Midbrain (tissue), 1 donor: ENCODE measurements at regions not wholly inside any gene's neighbourhood (a gene's known extent, or its start where the extent isn't known, plus 50 kb on each side); places are given as distances from the start of the nearest gene placed in this dataset.
"Not testable (repeated sequence)": the region's sequence is repeated elsewhere in the genome, so short reads cannot be mapped to it uniquely, and the experiment has no call there.

Experiments
- DNase-seq: peaks from one replicate; lab custom pipeline; 2025; lab: John Stamatoyannopoulos, UW

DNA sequence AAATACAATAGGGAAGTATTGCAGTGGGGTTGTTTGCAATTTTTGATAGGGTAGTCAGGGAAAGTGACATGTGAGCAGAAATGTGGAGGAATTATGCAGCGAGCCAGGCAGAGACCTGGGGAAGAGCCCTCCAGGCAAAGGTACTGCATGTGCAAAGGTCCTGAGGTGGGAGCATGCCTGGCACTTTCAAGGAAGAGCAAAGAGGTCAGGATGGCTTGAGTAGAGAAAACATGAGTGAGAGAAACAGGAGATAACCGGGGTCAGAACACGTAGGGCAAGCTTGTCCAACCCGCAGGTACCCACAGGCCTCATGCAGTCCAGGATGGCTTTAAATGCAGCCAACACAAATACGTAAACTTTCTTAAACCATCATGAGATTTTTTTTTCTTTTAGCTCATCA is 71.0 kb downstream of the COQ2 start:
- no peak for DNase-seq

DNA sequence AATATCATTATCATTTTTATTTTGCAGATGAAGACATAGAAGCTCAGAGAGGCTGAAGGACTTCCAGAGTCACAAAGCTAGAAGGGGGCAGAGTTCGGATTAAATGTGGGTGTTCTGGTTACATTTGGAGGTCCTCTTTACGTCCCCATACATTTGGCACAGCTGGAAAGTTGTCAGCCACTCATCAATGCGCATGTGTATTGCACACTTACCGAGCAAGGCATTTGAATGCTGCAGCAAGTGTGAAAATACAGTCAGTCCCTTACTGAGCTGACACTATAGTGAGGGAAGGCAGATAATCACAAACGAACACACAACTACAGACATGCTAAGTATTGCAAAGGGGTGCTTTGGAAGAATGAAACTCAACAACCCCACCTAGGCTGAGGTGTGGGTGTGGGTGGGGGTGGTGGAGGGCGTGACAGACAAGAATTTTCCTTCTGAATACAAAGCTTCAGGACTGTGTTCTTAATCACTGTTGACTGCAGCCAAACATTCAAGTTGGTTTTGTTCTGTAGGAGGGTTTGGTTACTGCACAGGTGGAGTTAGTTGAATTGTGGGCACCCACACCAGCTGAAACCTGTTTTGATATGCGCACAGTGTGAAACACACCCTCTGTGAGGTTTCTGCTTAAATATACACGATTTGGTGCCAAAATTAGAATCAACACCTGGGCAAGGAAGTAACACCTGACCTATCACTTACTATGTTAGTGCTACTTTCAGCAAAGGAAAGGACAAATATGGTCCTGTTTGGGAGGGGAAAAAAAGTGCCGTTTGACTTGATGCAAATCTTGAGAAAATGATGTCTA is 72.4 kb downstream of the COQ2 start:
- DNase-seq: no peak

DNA sequence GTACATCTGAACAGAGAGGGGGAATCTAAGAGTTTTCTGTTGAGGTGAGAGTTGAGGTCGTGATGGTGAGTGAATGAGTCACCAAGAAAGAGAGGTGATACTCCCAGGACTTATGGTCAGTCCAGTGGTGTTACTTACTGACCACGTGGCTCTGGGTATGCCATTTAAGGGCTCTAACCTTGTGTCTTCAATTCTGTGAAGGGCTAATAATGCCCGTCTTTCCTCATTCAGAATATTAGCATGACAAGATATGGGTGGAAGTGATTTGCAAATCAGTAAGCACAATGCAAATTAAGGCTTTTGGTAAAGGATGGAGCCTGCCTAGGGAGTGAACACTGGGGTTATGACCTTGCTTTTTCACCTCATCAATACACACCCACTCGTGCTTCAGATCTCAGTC is 75.2 kb downstream of the COQ2 start:
- DNase-seq: no peak

DNA sequence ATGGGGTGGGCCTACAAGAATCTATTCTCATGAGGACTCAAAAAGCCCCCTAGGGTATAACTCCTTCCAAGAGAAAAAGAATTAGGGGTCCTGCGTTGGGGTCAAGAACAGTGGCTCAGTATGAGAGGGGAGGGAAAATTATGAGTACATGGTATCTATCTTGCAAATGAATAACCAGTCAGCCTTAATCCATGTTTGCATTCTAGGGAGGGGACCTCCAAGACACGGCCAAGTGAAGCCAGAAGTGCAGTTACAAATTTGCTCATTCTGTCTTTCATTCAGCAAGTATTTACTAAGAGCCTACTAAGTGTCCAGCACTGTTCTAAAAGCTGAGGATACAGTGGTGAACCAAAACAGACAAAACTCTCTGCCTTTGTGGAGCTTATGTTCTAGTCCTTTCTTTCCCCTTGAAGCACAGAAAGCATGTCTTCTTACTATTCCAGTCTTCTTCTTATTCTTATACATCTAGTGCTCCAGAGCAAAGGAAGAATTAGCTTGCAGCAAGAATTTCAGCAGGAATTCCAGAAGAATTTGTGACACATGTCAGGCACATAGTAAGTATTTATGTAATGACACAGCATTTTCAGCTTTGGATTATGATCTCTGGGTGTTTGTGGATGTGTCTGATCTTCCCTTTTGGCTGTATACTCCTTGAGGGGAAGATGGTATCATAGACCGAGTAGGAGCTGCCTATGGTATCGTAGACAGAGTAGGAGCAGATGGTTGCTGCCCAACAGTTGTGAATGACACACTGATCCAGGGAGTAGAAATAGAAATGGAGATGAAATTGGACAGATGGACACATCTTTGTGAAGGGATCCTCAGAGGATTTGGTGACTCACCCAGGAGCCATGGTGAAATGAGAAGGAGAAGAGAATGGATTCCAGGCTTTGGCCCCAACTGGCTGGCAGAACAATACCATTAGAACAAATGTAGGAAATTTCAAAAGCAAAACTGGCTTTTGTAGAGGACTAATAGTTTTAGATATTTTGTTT is 75.9 kb downstream of the COQ2 start:
- DNase-seq: no peak

DNA sequence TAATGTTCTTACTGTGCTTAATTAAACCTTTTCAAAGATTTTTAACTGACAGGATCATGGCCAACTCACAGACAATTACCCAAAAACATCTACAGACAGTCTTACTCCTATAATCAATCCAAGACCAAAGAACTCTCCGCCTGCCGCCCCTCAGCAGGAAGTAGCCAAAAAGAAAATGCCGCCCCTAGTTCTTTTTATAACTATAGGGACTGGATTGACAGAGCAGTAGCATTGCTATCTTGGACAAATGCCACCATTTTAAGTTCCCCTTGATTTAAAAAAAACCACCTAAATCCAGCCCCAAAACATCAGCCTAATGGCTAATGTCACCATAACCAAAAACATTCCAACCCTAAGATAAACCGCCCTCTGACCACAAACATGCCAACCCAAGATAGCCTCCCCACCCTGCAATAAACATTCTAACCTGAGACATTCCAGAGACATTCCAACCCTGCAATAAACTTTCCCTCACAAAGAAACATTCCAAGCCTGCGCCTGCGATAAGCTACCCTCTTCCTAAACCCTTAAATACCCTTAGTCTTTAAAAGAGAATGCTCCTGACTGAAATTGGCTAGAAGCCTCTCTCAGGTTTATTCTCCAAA is 77.0 kb downstream of the COQ2 start:
- DNase-seq: no peak

DNA sequence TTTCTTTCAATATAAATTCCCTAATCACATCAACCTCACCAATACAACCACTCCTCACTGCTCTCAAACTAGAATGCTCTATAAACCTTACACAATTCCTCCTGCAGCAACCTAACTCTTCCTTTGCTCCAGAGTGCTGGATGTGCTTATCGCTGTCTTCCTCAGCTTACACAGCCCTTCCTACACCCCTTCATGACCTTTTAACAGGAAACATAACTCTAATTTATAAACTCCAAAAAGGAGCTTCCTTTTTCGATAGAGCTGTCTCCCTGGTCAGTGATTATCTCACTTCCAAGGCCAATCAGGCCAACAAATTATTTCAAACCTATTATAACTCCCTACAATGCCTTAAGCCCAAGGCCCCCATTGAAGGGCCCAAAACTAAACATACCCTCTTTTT is 78.8 kb downstream of the COQ2 start:
- no peak for DNase-seq

DNA sequence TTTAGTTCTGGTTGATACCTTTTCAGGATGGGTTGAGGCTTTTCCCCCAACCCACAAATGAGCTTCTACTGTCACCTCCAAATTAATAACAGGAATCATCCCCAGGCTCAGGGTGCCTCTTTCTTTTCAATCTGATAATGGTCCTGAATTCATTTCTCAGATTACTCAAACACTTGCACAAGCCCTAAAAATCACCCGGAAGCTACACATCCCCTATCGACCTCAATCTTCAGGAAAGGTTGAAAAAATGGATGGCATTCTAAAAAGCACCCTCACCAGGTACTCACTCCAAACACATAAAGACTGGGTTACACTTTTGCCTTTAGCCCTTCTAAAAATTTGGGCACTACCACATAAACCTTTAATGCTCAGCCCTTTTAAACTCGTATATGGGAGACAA is 79.9 kb downstream of the COQ2 start:
- DNase-seq: no peak

DNA sequence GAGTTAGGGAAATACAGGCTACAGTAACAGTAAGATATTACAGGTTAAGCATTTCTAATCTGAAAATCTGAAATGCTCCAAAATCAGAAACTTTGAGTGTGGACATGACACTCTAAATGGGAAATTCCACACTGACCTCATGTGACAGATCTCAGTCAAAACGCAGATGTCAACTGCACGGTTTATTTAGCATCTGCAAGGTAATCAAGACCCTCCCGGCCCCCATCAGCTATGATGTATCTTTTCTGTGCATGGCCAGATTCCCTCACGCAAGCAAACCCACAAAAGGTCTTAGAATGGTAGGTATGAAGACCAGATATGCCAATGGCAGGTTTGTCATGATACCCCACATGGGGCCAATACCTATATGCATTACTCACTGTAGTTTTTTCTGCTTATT is 82.8 kb downstream of the COQ2 start:
- no peak for DNase-seq

DNA sequence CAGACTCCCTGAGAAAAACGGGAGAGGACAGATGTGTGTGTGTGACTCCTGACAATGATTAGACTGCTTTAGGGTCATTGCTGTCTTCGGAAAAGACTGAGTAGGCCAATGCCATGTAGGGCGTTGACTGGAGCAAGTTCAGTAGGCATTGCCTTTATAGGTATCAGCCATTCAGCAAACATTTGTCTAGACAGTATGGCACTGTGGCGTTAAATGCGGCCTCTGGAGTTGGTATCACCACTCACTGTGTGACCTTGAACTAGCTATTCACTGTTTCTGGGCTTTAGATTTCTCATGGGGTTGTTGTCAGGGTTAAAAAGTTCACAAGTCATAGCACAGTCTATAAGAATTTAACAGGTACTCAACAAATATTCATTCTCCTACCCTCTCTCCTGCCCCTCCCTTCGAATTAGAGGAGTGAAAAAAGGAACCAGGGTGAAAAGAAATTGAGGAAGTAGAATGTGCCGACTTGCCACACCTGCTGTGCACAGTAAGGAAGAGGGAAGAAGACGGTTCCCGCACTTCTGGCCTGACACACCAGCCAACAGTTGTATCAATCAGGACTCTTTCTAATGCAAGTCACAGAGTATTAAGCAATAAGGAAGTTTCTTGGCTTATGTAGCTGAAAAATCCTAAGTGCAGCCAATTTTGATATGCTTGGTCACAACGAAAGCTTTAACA is 83.2 kb upstream of the PLAC8 start:
- peak; percentile 27 for DNase-seq

DNA sequence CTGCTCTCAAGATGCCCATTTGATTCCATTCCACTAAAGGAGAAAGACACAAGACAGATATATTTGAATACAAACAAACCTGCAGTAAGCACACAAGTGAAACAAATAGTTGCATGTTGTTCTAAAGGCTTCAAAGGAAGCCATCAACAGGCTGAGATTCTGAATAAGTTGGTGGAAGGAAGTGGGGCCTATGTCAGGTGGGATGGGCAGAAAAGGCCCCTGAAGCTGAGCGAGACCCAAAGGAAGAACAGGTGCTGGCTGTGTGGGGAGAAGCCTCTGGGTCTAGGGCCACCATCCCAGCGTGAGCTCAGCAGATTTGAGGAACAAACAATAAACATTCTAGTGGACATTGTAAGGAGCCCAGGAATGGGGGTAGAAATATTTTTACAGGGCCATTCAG is 82.4 kb upstream of the PLAC8 start:
- no peak for DNase-seq

DNA sequence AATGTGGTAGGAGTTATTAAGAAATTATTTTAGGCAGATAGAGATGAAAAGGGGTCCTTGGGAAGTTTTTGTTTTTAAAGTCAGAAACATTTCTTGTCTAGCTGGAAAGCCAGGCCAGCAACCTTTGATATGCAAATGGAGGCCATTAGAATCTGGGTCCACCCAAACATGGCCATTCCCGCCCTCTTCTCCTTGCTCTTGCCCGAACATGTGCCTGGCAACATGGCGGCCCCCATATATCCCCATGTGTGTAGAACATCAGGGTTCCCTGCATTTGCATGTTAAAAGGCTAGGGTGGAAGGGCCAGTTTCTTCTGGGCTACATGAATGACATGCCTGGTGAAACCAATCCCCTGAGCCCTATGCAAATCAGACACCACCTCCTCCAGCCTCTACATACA is 80.7 kb upstream of the PLAC8 start:
- DNase-seq: no peak

DNA sequence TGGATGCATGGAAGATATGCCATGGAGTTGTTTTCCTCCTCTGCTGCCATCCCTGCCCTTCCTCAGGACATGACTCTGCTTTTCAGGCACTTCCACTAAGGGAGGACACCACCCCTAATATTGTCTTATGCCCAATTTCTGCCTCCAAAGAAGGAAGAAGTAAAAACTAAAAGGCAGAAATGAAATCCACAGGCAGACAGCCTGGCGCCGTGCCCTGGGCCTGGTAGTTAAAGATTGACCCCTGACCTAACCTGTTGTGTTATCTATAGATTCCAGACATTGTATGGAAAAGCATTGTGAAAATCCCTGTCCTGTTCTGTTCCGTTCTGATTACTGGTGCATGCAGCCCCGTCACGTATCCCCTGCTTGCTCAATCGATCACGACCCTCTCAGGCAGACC is 80.1 kb upstream of the PLAC8 start:
- not testable (repeated sequence) for DNase-seq

DNA sequence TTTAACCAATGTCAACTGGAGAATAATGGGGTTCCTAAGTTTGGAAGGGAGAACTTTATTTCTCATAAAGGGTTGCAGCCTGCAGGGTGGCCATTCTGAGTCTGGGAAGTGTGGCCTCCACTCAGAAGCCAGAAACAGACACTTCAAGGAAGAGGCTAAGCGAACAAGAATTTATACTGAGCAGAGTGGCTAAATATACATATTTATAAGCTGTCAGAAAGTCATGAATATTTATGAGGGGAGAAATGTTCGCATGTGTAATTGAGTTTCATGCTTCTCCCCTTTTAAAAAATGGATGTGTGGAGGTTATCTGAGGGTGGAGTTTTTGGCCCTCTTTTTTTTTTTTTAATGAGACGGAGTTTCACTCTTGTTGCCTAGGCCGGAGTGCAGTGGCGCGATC is 78.1 kb upstream of the PLAC8 start:
- no peak for DNase-seq

DNA sequence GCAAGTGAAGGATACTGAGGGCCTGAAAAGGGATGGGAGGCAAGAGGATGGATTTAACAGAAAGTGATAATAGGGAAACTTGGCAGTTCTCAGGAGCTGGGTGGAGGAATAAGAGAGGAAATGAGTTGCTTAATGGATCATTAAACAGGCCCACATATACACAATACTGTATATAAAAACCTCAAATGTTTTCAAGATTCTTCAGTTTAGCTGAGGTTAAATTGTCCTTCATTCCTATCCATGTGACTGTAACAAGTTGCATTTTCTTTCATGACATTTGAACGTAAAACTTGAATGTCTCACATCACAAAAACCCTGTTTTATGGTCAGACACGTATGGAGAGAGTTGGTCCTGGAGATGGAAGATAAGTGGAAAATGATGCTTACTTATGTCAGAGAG is 76.5 kb upstream of the PLAC8 start:
- DNase-seq: no peak

DNA sequence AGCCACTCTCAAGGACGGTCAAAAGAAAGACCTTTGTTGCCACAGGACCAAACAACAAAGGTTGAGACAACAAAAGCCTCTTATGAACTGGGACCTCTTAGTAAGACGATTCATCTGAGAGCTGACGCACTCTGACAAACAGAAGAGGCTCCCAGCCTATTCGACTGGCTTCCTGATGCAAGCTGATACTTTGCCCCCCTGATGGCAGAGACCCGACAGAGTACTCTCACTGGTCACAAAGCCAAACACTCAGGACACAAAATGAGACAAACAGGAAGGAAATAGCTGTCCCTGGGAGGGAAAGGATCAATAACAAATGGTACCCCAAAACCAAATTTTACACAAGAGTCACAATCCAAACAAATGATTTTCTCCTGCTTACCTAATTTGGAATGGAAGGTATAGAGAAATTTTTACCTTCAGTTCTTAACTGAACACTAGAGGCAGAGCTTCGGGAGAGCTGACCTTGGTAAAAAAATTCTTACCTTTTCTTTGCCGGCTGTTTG is 75.2 kb upstream of the PLAC8 start:
- no peak for DNase-seq

DNA sequence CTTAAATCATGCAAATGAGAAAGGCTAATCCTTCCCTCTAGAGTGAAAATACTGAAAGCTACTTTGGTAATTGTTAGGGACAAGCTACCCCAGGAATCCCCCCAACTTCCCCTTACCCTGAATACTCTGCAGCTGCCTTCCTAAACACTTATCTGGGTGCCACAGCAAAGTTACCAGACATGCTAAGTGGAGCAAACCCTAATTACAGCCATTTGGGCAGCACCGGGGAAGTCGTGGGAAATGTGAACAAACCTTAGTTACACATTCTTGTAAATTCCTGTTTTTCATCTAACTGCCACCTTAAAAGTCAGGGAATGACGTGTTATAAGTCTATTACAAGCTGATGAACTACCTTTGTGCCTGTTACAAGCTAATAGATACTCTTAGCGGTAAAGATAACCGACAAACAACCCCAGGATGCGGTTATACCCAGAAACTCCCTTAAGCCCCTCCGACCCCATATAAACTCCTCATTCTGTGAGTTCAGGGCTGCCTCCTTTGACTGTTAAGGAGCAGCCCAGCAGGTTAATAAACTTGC is 66.0 kb upstream of the PLAC8 start:
- no peak for DNase-seq

DNA sequence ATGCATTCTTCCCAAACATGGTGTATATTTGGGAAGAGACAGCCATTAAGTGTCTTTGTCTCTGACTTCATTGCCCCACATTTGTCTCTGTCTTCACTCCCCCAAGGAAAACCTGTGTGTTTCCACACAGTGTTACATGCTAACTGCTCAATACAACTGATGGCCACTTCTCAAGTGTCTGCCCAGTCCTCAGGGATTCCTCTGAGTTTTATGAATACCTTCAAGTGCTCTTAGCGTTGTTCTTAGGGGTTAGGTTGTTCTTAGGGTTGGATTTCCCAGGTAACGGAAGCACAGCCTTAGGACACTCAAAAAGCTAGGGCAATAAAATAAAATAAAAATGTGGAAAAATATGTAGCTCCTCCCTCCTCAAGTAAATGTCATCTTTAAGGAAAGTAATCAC is 64.7 kb upstream of the PLAC8 start:
- DNase-seq: no peak

DNA sequence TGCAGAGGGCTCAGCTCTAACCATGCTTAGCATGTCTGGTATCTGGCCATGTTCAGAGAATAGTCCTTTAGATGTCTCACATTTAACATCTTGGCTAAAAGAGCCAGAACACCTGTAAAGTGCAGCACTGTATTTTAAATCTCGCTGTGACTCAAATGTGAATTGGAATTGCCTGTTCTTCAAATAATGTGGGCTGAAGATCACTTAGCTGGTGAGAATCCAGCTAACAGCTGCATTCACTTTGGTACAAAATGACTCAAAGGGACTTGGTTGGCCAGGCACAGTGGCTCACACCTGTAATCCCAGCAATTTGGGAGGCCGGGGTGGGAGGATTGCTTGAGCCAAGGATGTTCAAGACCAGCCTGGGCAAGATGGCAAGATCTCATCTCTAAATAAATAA is 63.5 kb upstream of the PLAC8 start:
- DNase-seq: no peak

DNA sequence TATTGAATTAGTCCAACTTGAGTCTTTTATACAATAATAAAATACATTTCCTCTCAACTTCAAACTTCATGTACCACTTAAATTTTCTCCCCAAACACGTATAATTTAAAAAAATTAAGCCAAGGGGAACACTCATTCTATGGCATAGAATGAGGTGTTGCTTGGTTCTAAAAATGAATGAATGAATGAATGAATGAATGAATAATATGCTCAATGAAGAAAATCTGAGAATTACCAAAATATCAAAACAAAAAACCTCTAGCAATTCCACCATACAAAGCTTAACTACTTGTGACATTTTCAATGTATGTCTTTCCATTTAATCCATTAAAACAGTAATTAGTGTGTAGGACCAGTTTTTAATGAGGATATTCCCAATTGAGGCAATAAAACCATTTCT is 62.7 kb upstream of the PLAC8 start:
- DNase-seq: no peak

DNA sequence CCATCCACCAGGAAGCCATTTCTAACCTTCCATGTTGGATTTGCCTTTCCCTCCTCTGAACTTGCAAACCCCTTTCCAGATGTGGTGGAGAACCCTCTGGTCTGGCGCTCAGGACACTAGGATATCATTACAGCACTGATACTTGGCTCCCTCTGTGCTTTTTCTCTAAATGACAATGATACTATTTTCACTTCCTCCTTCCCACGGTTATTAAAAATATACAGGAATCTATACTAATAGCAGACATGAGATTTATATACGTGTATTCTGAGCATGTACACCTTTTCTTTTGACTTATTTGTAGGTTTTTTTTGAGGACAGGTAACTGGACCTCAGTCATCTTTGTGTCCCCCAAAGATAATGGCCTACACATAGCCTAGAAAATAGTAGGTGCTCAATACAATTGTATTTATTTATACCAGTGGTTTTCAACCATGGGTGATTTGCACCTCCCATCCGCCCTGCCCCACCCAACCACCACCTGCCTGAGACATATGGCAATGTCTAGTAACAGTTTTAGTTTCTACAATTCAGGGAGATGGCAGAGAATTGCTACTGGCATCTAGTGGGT is 60.4 kb upstream of the PLAC8 start:
- no peak for DNase-seq

DNA sequence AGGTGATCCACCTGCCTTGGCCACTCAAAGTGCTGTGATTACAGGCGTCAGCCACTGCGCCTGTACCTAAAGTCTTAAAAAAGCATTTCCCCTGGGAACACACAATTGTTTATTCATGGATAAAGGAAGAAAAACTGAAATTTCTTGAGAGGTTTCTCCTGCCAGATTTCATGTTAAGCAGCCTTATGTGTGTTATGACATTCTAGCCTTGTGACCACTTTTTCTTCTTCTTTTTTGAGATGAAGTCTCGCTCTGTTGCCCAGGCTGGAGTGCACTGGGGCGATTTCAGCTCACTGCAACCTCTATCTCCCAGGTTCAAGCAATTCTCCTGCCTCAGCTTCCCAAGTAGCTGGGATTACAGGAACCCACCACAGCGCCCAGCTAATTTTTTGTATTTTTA is 57.8 kb upstream of the PLAC8 start:
- DNase-seq: no peak
